ENCODE measurements at regions not wholly inside any gene's neighbourhood (a gene's known extent, or its start where the extent isn't known, plus 50 kb on each side); places are given as distances from the start of the nearest gene placed in this dataset.
A peak's percentile ranks its signal among the peaks of the same experiment; 100 is the strongest.

DNA sequence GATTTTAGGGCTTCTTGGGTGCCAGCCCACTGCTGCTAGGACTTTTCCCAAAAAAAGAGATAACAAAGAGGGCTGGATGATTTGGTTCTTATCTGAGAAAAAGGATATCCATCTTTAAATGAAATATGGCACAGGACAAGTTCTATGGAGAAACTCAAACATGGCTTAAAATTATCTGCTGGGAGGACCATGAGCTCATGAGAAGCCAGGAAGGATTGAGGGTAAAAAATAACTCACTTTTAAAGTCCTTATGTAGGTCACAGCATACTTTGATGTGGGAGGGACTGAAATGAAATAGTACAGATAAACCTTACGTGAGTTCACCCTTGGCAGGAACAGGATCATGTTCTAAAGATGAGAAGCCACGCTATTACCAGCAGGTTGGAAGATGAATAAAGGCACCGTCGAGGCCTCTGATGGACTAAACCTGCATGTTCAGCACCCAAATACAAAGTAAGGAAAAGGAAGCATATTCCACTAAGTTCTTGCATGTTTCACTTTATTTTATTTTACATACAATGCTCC is 369.2 kb upstream of the KLF6 start:
- no peak overlapping the region for H3K27ac ChIP-seq (ENCODE audit: low read depth in 1 of 2, low read length in 2 of 2)
- H3K4me3 ChIP-seq (ENCODE audit: low read depth in 1 of 3, low read length in 3 of 3): no peak overlapping the region
- 87% methylated on average over 4 of the region's 4 CpGs for WGBS
- H3K9me3 ChIP-seq (ENCODE audit: control insufficient read depth in 4 of 4, low read length in 3 of 4): no peaks in the 10 kb centered on the region
- no peaks in the 10 kb centered on the region for H3K4me1 ChIP-seq (ENCODE audit: control insufficient read depth in 4 of 4, insufficient read depth in 4 of 4, low read length in 3 of 4)
- no peaks in the 10 kb centered on the region for H3K27me3 ChIP-seq (ENCODE audit: control insufficient read depth in 4 of 4, insufficient read depth in 4 of 4, low read length in 3 of 4)
- no peaks in the 10 kb centered on the region for H3K36me3 ChIP-seq (ENCODE audit: control insufficient read depth in 4 of 4, insufficient read depth in 3 of 4, low read depth in 1 of 4, low read length in 3 of 4)
- DNase-seq (ENCODE audit: low spot score): no peak
- H3K9ac ChIP-seq (ENCODE audit: low read depth in 1 of 2, low read length in 2 of 2): no peak overlapping the region
- TF ChIP-seq HNF4G (IDR thresholded peaks at IDR 0.05) (no peak), FOXA2 (IDR thresholded peaks at IDR 0.05) (no peak), JUND (IDR thresholded peaks at IDR 0.05) (no peak), RAD21 (IDR thresholded peaks at IDR 0.05) (no peak), EGR1 (IDR thresholded peaks at IDR 0.05; ENCODE audit: low read depth in 2 of 2) (no peak), HNF4A (conservative IDR thresholded peaks at IDR 0.05) (no peak), RXRA (IDR thresholded peaks at IDR 0.05) (no peak), YY1 (IDR thresholded peaks at IDR 0.05) (no peak), NR2F2 (IDR thresholded peaks at IDR 0.05) (no peak), GABPA (IDR thresholded peaks at IDR 0.05 in 1 of 2, conservative IDR thresholded peaks at IDR 0.05 in 1 of 2) (no peak), TAF1 (conservative IDR thresholded peaks at IDR 0.05) (no peak)
- TF ChIP-seq, protein P1, sequence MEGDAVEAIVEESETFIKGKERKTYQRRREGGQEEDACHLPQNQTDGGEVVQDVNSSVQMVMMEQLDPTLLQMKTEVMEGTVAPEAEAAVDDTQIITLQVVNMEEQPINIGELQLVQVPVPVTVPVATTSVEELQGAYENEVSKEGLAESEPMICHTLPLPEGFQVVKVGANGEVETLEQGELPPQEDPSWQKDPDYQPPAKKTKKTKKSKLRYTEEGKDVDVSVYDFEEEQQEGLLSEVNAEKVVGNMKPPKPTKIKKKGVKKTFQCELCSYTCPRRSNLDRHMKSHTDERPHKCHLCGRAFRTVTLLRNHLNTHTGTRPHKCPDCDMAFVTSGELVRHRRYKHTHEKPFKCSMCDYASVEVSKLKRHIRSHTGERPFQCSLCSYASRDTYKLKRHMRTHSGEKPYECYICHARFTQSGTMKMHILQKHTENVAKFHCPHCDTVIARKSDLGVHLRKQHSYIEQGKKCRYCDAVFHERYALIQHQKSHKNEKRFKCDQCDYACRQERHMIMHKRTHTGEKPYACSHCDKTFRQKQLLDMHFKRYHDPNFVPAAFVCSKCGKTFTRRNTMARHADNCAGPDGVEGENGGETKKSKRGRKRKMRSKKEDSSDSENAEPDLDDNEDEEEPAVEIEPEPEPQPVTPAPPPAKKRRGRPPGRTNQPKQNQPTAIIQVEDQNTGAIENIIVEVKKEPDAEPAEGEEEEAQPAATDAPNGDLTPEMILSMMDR (IDR thresholded peaks at IDR 0.05; ENCODE audit: low read depth, low read length, missing input control): no peak
- TF ChIP-seq, protein P2, sequence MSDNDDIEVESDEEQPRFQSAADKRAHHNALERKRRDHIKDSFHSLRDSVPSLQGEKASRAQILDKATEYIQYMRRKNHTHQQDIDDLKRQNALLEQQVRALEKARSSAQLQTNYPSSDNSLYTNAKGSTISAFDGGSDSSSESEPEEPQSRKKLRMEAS (IDR thresholded peaks at IDR 0.05): no peak

DNA sequence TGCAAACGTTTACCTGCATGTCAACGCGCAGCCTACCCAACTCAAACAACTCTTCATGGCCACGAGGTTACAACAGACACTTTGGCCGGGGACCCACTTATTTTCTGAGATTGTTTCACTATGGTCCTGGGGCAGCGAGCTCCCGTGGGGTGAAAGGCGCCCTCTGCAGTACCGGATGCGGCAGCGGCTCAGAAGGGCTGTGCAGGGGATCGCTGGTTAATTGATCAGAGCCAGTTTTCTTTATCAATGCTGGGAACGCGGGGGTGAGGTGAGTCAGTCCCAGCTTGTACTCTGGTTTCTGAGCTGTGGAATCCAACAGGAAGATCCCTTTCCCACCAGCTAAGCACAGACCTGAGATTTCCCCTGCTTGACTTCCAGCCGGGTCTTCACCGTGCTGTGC is 366.5 kb upstream of the KLF6 start:
- TF ChIP-seq, protein P1 (IDR thresholded peaks at IDR 0.05; ENCODE audit: low read depth, low read length, missing input control): peak; percentile 17
- TF ChIP-seq FOXA2 (IDR thresholded peaks at IDR 0.05) (no peak), RAD21 (IDR thresholded peaks at IDR 0.05) (peak; percentile 44 to 71)
- TF ChIP-seq, protein P3, sequence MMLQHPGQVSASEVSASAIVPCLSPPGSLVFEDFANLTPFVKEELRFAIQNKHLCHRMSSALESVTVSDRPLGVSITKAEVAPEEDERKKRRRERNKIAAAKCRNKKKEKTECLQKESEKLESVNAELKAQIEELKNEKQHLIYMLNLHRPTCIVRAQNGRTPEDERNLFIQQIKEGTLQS (IDR thresholded peaks at IDR 0.05): no peak
- no peaks in the 10 kb centered on the region for H3K4me1 ChIP-seq (ENCODE audit: control insufficient read depth in 4 of 4, insufficient read depth in 4 of 4, low read length in 3 of 4)
- no peaks in the 10 kb centered on the region for H3K36me3 ChIP-seq (ENCODE audit: control insufficient read depth in 4 of 4, insufficient read depth in 3 of 4, low read depth in 1 of 4, low read length in 3 of 4)
- H3K27ac ChIP-seq (ENCODE audit: low read depth in 1 of 2, low read length in 2 of 2): no peak overlapping the region
- no peaks in the 10 kb centered on the region for H3K9me3 ChIP-seq (ENCODE audit: control insufficient read depth in 4 of 4, low read length in 3 of 4)
- H3K4me3 ChIP-seq (ENCODE audit: low read depth in 1 of 3, low read length in 3 of 3): no peak overlapping the region
- H3K27me3 ChIP-seq (ENCODE audit: control insufficient read depth in 4 of 4, insufficient read depth in 4 of 4, low read length in 3 of 4): no peaks in the 10 kb centered on the region
- WGBS: 56% methylated on average over 16 of the region's 16 CpGs
- no peak overlapping the region for H3K9ac ChIP-seq (ENCODE audit: low read depth in 1 of 2, low read length in 2 of 2)
- no peak for DNase-seq (ENCODE audit: low spot score)

DNA sequence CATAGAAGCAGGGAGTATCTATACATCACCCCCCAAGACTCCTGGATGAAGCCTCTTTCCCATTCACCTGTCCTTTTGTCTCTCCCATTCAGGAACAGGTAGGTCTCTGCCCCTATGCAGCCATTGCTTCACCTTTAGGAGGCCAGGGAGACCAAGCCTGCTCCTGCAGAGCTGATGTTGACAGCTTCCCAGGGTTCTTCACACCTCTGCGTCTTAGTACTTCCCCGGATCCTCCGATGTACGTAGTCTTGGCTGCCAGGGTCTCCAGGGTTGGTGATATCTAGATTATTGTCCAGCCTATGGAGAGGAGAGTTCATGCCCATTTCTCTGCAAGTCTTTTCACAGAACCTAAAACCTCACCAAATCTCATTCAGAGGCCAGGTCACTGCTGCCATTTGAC is 365.7 kb upstream of the KLF6 start:
- H3K9ac ChIP-seq (ENCODE audit: low read depth in 1 of 2, low read length in 2 of 2): no peak overlapping the region
- H3K9me3 ChIP-seq (ENCODE audit: control insufficient read depth in 4 of 4, low read length in 3 of 4): no peaks in the 10 kb centered on the region
- WGBS: 83% methylated on average over 4 of the region's 4 CpGs
- H3K4me1 ChIP-seq (ENCODE audit: control insufficient read depth in 4 of 4, insufficient read depth in 4 of 4, low read length in 3 of 4): no peaks in the 10 kb centered on the region
- H3K4me3 ChIP-seq (ENCODE audit: low read depth in 1 of 3, low read length in 3 of 3): no peak overlapping the region
- no peaks in the 10 kb centered on the region for H3K36me3 ChIP-seq (ENCODE audit: control insufficient read depth in 4 of 4, insufficient read depth in 3 of 4, low read depth in 1 of 4, low read length in 3 of 4)
- H3K27ac ChIP-seq (ENCODE audit: low read depth in 1 of 2, low read length in 2 of 2): no peak overlapping the region
- H3K27me3 ChIP-seq (ENCODE audit: control insufficient read depth in 4 of 4, insufficient read depth in 4 of 4, low read length in 3 of 4): no peaks in the 10 kb centered on the region
- DNase-seq (ENCODE audit: low spot score): no peak
- TF ChIP-seq HNF4G (IDR thresholded peaks at IDR 0.05) (no peak), JUND (IDR thresholded peaks at IDR 0.05) (no peak), GABPA (IDR thresholded peaks at IDR 0.05 in 1 of 2, conservative IDR thresholded peaks at IDR 0.05 in 1 of 2) (no peak), YY1 (IDR thresholded peaks at IDR 0.05) (no peak), NR2F2 (IDR thresholded peaks at IDR 0.05) (no peak), TAF1 (conservative IDR thresholded peaks at IDR 0.05) (no peak), RXRA (IDR thresholded peaks at IDR 0.05) (no peak), FOXA1 (IDR thresholded peaks at IDR 0.05) (no peak), RAD21 (IDR thresholded peaks at IDR 0.05) (no peak)
- TF ChIP-seq, protein P3 (IDR thresholded peaks at IDR 0.05): no peak
- TF ChIP-seq, protein P4, sequence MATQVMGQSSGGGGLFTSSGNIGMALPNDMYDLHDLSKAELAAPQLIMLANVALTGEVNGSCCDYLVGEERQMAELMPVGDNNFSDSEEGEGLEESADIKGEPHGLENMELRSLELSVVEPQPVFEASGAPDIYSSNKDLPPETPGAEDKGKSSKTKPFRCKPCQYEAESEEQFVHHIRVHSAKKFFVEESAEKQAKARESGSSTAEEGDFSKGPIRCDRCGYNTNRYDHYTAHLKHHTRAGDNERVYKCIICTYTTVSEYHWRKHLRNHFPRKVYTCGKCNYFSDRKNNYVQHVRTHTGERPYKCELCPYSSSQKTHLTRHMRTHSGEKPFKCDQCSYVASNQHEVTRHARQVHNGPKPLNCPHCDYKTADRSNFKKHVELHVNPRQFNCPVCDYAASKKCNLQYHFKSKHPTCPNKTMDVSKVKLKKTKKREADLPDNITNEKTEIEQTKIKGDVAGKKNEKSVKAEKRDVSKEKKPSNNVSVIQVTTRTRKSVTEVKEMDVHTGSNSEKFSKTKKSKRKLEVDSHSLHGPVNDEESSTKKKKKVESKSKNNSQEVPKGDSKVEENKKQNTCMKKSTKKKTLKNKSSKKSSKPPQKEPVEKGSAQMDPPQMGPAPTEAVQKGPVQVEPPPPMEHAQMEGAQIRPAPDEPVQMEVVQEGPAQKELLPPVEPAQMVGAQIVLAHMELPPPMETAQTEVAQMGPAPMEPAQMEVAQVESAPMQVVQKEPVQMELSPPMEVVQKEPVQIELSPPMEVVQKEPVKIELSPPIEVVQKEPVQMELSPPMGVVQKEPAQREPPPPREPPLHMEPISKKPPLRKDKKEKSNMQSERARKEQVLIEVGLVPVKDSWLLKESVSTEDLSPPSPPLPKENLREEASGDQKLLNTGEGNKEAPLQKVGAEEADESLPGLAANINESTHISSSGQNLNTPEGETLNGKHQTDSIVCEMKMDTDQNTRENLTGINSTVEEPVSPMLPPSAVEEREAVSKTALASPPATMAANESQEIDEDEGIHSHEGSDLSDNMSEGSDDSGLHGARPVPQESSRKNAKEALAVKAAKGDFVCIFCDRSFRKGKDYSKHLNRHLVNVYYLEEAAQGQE (IDR thresholded peaks at IDR 0.05): no peak
- TF ChIP-seq, protein P5, sequence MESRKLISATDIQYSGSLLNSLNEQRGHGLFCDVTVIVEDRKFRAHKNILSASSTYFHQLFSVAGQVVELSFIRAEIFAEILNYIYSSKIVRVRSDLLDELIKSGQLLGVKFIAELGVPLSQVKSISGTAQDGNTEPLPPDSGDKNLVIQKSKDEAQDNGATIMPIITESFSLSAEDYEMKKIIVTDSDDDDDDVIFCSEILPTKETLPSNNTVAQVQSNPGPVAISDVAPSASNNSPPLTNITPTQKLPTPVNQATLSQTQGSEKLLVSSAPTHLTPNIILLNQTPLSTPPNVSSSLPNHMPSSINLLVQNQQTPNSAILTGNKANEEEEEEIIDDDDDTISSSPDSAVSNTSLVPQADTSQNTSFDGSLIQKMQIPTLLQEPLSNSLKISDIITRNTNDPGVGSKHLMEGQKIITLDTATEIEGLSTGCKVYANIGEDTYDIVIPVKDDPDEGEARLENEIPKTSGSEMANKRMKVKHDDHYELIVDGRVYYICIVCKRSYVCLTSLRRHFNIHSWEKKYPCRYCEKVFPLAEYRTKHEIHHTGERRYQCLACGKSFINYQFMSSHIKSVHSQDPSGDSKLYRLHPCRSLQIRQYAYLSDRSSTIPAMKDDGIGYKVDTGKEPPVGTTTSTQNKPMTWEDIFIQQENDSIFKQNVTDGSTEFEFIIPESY (IDR thresholded peaks at IDR 0.05): no peak

All from liver (tissue), 8 donors.